ENCODE measurements at regions not wholly inside any gene's neighbourhood (a gene's known extent, or its start where the extent isn't known, plus 50 kb on each side); places are given as distances from the start of the nearest gene placed in this dataset.

- TF ChIP-seq EZH2phosphoT487 (IDR thresholded peaks at IDR 0.05; ENCODE audit: borderline replicate concordance, low read depth, low read length) (no peak), CTCF (conservative IDR thresholded peaks at IDR 0.05; ENCODE audit: low read length) (no peak)
- no peaks in the 10 kb centered on the region for H4K20me1 ChIP-seq (ENCODE audit: insufficient read depth, low read length)
- intact Hi-C loops (cut with micrococcal nuclease; ENCODE audit: unreplicated experiment) = no loop called here
- CTCF ChIA-PET (ENCODE audit: unreplicated experiment) = no interaction called here
- POLR2A ChIA-PET = no interaction called here
- H3K36me3 ChIP-seq (ENCODE audit: insufficient read depth, low read length) = no peaks in the 10 kb centered on the region; the same call in 1 of the 2 replicates
- no peak overlapping the region for H3K4me3 ChIP-seq (ENCODE audit: low read depth, low read length, poor library complexity, severe bottlenecking)
- BruUV-seq (replicated peaks) = no TSS peak
- H3K79me2 ChIP-seq (ENCODE audit: insufficient read depth, low read depth, low read length) = no peaks in the 10 kb centered on the region
- DNase-seq (ENCODE audit: low spot score) = no peak
- H2AFZ ChIP-seq (ENCODE audit: low read length) = 0 out of 2 replicates have a peak overlapping the region, but pooled peaks have one; percentile 10
- no peak overlapping the region for H3K27ac ChIP-seq (ENCODE audit: low read depth, low read length, poor library complexity, severe bottlenecking)
- H3K4me1 ChIP-seq (ENCODE audit: insufficient read depth, low read length, poor library complexity, severe bottlenecking) = no peaks in the 10 kb centered on the region
- H3K9me3 ChIP-seq (ENCODE audit: low read length) = peaks cover 17% of the 10 kb centered on the region; the same call in 1 of the 2 replicates
- no peaks in the 10 kb centered on the region for H3K9me2 ChIP-seq (ENCODE audit: insufficient read depth, low read length)
- H3K4me2 ChIP-seq (ENCODE audit: low read length) = no peak overlapping the region
Observed at GRCh38 chr3:18586076-18586475, 160.9 kb upstream of the SATB1 start.

- BruUV-seq (replicated peaks) = no TSS peak
- Histone ChIP-seq H3K4me1 (ENCODE audit: insufficient read depth, low read length, poor library complexity, severe bottlenecking) (peaks cover 4% of the 10 kb centered on the region), H3K79me2 (ENCODE audit: insufficient read depth, low read depth, low read length) (no peaks in the 10 kb centered on the region), H3K27ac (ENCODE audit: low read depth, low read length, poor library complexity, severe bottlenecking) (no peak overlapping the region), H2AFZ (ENCODE audit: low read length) (no peak overlapping the region), H3K9me3 (ENCODE audit: low read length) (peaks cover 17% of the 10 kb centered on the region; the same call in 1 of the 2 replicates), H4K20me1 (ENCODE audit: insufficient read depth, low read length) (no peaks in the 10 kb centered on the region), H3K36me3 (ENCODE audit: insufficient read depth, low read length) (no peaks in the 10 kb centered on the region; the same call in 1 of the 2 replicates), H3K9me2 (ENCODE audit: insufficient read depth, low read length) (no peaks in the 10 kb centered on the region), H3K4me2 (ENCODE audit: low read length) (no peak overlapping the region), H3K4me3 (ENCODE audit: low read depth, low read length, poor library complexity, severe bottlenecking) (no peak overlapping the region)
- DNase-seq (ENCODE audit: low spot score) = no peak
- POLR2A ChIA-PET = interaction anchor here (0.6 kb wide), 3 partner anchors 275 to 983 kb away, joined by 3 to 5 read pairs (median 4); no protein-coding TSS in a partner anchor
- TF ChIP-seq CTCF (conservative IDR thresholded peaks at IDR 0.05; ENCODE audit: low read length) = no peak
- TF ChIP-seq EZH2phosphoT487 (IDR thresholded peaks at IDR 0.05; ENCODE audit: borderline replicate concordance, low read depth, low read length) = no peak
- CTCF ChIA-PET (ENCODE audit: unreplicated experiment) = no interaction called here
- intact Hi-C loops (cut with micrococcal nuclease; ENCODE audit: unreplicated experiment) = no loop called here
Observed at GRCh38 chr3:18585004-18585968, 160.1 kb upstream of the SATB1 start.

GRCh38 chr3:18580268-18580667 is 155.1 kb upstream of the SATB1 start:
- DNase-seq (ENCODE audit: low spot score) = peak; percentile 21
- Histone ChIP-seq H3K4me2 (ENCODE audit: low read length) (peak overlapping the region; percentile 28), H4K20me1 (ENCODE audit: insufficient read depth, low read length) (no peaks in the 10 kb centered on the region), H3K9me2 (ENCODE audit: insufficient read depth, low read length) (no peaks in the 10 kb centered on the region), H3K4me3 (ENCODE audit: low read depth, low read length, poor library complexity, severe bottlenecking) (no peak overlapping the region), H3K9me3 (ENCODE audit: low read length) (peaks cover 17% of the 10 kb centered on the region; the same call in 1 of the 2 replicates), H2AFZ (ENCODE audit: low read length) (peak overlapping the region; percentile 90), H3K36me3 (ENCODE audit: insufficient read depth, low read length) (no peaks in the 10 kb centered on the region; the same call in 1 of the 2 replicates), H3K79me2 (ENCODE audit: insufficient read depth, low read depth, low read length) (no peaks in the 10 kb centered on the region), H3K27ac (ENCODE audit: low read depth, low read length, poor library complexity, severe bottlenecking) (no peak overlapping the region), H3K4me1 (ENCODE audit: insufficient read depth, low read length, poor library complexity, severe bottlenecking) (peaks cover 14% of the 10 kb centered on the region)
- BruUV-seq (replicated peaks) = no TSS peak
- POLR2A ChIA-PET = interaction anchor here (0.7 to 1.1 kb wide), 3 partner anchors 8 to 134 kb away, joined by 3 to 4 read pairs (median 3); no protein-coding TSS in a partner anchor
- intact Hi-C loops (cut with micrococcal nuclease; ENCODE audit: unreplicated experiment) = no loop called here
- no peak for TF ChIP-seq CTCF (conservative IDR thresholded peaks at IDR 0.05; ENCODE audit: low read length)
- TF ChIP-seq EZH2phosphoT487 (IDR thresholded peaks at IDR 0.05; ENCODE audit: borderline replicate concordance, low read depth, low read length) = no peak
- CTCF ChIA-PET (ENCODE audit: unreplicated experiment) = no interaction called here

All from OCI-LY7 (cell line).